Vagina (tissue), 2 donors: ENCODE measurements at regions not wholly inside any gene's neighbourhood (a gene's known extent, or its start where the extent isn't known, plus 50 kb on each side); places are given as distances from the start of the nearest gene placed in this dataset.

ENCODE experiments used
- POLR2A ChIP-seq, 2 donors: fragments of 450-650 bp; IDR thresholded peaks; one replicate each; pipeline ENCODE4 v1.6.1; 2017; ENCODE audit warnings: antibody characterized with exemption in 2 of 2, mild to moderate bottlenecking in 2 of 2, moderate library complexity in 2 of 2
- TF ChIP-seq, protein P1 (sequence below), 3 experiments: fragments of 450-650 bp in 2 of 3; fragments of 200-600 bp in 1 of 3; sonication (generic) in 1 of 3; IDR thresholded peaks; one replicate each; pipeline ENCODE4 v1.5.1; 2017 to 2019; ENCODE audit warnings: antibody characterized with exemption in 3 of 3, mild to moderate bottlenecking in 2 of 3, moderate library complexity in 2 of 3

DNA sequence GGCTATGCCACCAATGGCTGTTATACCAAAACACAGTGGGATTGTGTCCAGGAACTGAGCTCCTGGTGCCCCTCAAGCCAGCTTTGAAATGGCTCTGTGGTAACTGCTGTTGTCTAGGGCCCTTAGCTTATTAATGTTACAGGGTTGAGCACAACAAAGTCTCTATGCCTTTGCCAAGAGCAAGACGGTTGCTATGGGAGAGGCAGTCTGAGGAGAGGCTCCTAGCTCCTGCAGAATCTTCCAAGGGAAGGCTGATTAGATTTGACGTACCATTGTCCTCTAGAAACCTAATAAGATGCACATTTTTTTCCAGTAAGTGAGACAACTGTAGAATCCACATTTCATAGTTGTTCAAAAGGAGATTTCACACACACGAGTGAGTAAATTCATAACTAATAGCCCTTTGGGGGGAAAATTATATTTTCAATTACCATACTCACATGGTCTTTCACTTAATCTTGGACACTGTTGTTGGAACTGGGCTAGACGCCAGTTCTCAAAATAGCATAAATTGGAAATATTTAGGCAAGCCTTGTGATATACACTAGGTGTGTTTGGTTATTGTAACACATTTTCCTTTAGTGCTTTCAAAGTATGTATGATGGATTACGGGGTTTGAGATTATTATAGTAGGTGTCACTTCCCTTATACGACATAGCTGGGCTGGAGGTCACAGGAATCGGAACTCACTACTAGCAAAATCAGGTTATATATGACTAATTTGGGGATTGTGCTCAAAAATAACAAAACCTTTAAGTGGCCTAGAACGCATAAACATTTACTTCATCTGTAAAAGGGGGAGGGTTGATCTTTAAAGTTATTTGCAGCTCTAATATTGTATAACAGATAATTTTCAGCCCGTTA lies 186.3 kb upstream of the EGFLAM start:
- TF ChIP-seq, protein P1, sequence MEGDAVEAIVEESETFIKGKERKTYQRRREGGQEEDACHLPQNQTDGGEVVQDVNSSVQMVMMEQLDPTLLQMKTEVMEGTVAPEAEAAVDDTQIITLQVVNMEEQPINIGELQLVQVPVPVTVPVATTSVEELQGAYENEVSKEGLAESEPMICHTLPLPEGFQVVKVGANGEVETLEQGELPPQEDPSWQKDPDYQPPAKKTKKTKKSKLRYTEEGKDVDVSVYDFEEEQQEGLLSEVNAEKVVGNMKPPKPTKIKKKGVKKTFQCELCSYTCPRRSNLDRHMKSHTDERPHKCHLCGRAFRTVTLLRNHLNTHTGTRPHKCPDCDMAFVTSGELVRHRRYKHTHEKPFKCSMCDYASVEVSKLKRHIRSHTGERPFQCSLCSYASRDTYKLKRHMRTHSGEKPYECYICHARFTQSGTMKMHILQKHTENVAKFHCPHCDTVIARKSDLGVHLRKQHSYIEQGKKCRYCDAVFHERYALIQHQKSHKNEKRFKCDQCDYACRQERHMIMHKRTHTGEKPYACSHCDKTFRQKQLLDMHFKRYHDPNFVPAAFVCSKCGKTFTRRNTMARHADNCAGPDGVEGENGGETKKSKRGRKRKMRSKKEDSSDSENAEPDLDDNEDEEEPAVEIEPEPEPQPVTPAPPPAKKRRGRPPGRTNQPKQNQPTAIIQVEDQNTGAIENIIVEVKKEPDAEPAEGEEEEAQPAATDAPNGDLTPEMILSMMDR (IDR thresholded peaks at IDR 0.05): no peak
- TF ChIP-seq POLR2A (IDR thresholded peaks at IDR 0.05): no peak
